ENCODE measurements at regions not wholly inside any gene's neighbourhood (a gene's known extent, or its start where the extent isn't known, plus 50 kb on each side); places are given as distances from the start of the nearest gene placed in this dataset.

GRCh38 chr2:16860627-16861026, 195.0 kb upstream of the CYRIA start:
- Mint-ChIP-seq H3K27ac (no peak overlapping the region), H3K27me3 (ENCODE audit: low read depth in 2 of 2) (no peaks in the 10 kb centered on the region), H3K36me3 (no peaks in the 10 kb centered on the region), H3K4me3 (no peak overlapping the region), H3K9me3 (peaks cover 2 to 3% of the 10 kb centered on the region in 2 donors), H3K4me1 (no peaks in the 10 kb centered on the region)
- ATAC-seq (no peak), DNase-seq (no peak)
- Histone ChIP-seq H3K4me3 (ENCODE audit: low read length) (no peak overlapping the region), H3K4me1 (ENCODE audit: control insufficient read depth, insufficient read depth, low read length) (no peaks in the 10 kb centered on the region), H3K36me3 (ENCODE audit: control insufficient read depth, insufficient read depth, low read length) (no peaks in the 10 kb centered on the region), H3K27ac (ENCODE audit: low read length) (no peak overlapping the region), H3K27me3 (ENCODE audit: control insufficient read depth, insufficient read depth, low read length) (no peaks in the 10 kb centered on the region), H3K9me3 (ENCODE audit: control insufficient read depth, insufficient read depth, low read length) (no peaks in the 10 kb centered on the region)
- no peak for TF ChIP-seq CTCF (IDR thresholded peaks at IDR 0.05)
- WGBS (ENCODE audit: insufficient coverage): no CpG with 5 or more reads among the region's 1 CpG
- intact Hi-C loops (cut with micrococcal nuclease): no loop called here

DNA sequence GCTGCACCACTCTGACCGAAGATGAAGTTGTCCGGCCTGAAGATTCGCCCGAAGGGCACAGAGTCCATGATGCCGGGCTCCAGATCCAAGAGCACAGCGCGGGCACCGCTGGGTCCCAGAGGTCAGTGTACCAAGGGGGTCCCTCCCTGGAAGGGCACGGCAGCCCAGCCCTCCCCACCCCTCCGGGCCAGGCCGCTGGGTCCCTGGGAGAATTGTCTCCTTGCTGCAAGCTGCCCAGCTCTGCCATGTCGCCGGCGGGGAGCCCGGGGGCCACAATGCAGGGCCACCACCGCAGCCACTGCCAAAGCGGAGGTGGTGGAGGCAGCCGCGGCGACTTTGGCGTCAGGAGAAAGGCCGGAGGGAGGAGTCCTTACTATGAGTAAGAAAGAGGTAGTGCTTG, 189.5 kb upstream of the CYRIA start:
- H3K9me3 ChIP-seq (ENCODE audit: control insufficient read depth, insufficient read depth, low read length): no peaks in the 10 kb centered on the region
- H3K27ac ChIP-seq (ENCODE audit: low read length): no peak overlapping the region
- no peak overlapping the region for H3K4me3 Mint-ChIP-seq
- H3K36me3 ChIP-seq (ENCODE audit: control insufficient read depth, insufficient read depth, low read length): no peaks in the 10 kb centered on the region
- intact Hi-C loops (cut with micrococcal nuclease): no loop called here
- no peak overlapping the region for H3K4me3 ChIP-seq (ENCODE audit: low read length)
- no peaks in the 10 kb centered on the region for H3K4me1 ChIP-seq (ENCODE audit: control insufficient read depth, insufficient read depth, low read length)
- no peak for DNase-seq
- ATAC-seq: no peak
- no peaks in the 10 kb centered on the region for H3K36me3 Mint-ChIP-seq
- no peak for TF ChIP-seq CTCF (IDR thresholded peaks at IDR 0.05)
- no peaks in the 10 kb centered on the region for H3K4me1 Mint-ChIP-seq
- peaks cover 0 to 3% of the 10 kb centered on the region in 2 donors for H3K9me3 Mint-ChIP-seq
- H3K27me3 Mint-ChIP-seq (ENCODE audit: low read depth in 2 of 2): no peaks in the 10 kb centered on the region
- WGBS (ENCODE audit: insufficient coverage): 95% methylated on average over 22 of the region's 22 CpGs
- no peak overlapping the region for H3K27ac Mint-ChIP-seq
- no peaks in the 10 kb centered on the region for H3K27me3 ChIP-seq (ENCODE audit: control insufficient read depth, insufficient read depth, low read length)

- no peak for TF ChIP-seq CTCF (IDR thresholded peaks at IDR 0.05)
- ATAC-seq (no peak), DNase-seq (no peak)
- no peaks in the 10 kb centered on the region for H3K36me3 ChIP-seq (ENCODE audit: control insufficient read depth, insufficient read depth, low read length)
- no peak overlapping the region for H3K4me3 ChIP-seq (ENCODE audit: low read length)
- no peaks in the 10 kb centered on the region for H3K27me3 Mint-ChIP-seq (ENCODE audit: low read depth in 2 of 2)
- H3K9me3 Mint-ChIP-seq: no peaks in the 10 kb centered on the region
- no peaks in the 10 kb centered on the region for H3K36me3 Mint-ChIP-seq
- no peak overlapping the region for H3K4me3 Mint-ChIP-seq
- H3K27me3 ChIP-seq (ENCODE audit: control insufficient read depth, insufficient read depth, low read length): no peaks in the 10 kb centered on the region
- no peaks in the 10 kb centered on the region for H3K9me3 ChIP-seq (ENCODE audit: control insufficient read depth, insufficient read depth, low read length)
- WGBS (ENCODE audit: insufficient coverage): 93% methylated on average over 3 of the region's 4 CpGs
- no peak overlapping the region for H3K27ac ChIP-seq (ENCODE audit: low read length)
- no peaks in the 10 kb centered on the region for H3K4me1 ChIP-seq (ENCODE audit: control insufficient read depth, insufficient read depth, low read length)
- H3K4me1 Mint-ChIP-seq: no peaks in the 10 kb centered on the region
- H3K27ac Mint-ChIP-seq: no peak overlapping the region
- intact Hi-C loops (cut with micrococcal nuclease): no loop called here
These were observed 187.5 kb upstream of the CYRIA start for GRCh38 chr2:16853088-16853487.

- Histone ChIP-seq H3K27me3 (ENCODE audit: control insufficient read depth, insufficient read depth, low read length) (no peaks in the 10 kb centered on the region), H3K36me3 (ENCODE audit: control insufficient read depth, insufficient read depth, low read length) (no peaks in the 10 kb centered on the region), H3K27ac (ENCODE audit: low read length) (no peak overlapping the region), H3K4me1 (ENCODE audit: control insufficient read depth, insufficient read depth, low read length) (no peaks in the 10 kb centered on the region), H3K4me3 (ENCODE audit: low read length) (no peak overlapping the region), H3K9me3 (ENCODE audit: control insufficient read depth, insufficient read depth, low read length) (no peaks in the 10 kb centered on the region)
- H3K27me3 Mint-ChIP-seq (ENCODE audit: low read depth in 2 of 2): no peaks in the 10 kb centered on the region
- 100% methylated on average over 2 of the region's 2 CpGs for WGBS (ENCODE audit: insufficient coverage)
- H3K36me3 Mint-ChIP-seq: no peaks in the 10 kb centered on the region
- ATAC-seq: no peak
- H3K4me3 Mint-ChIP-seq: no peak overlapping the region
- H3K9me3 Mint-ChIP-seq: no peaks in the 10 kb centered on the region
- no peak overlapping the region for H3K27ac Mint-ChIP-seq
- intact Hi-C loops (cut with micrococcal nuclease): no loop called here
- H3K4me1 Mint-ChIP-seq: no peaks in the 10 kb centered on the region
- DNase-seq: no peak
- TF ChIP-seq CTCF (IDR thresholded peaks at IDR 0.05): no peak
These were observed 187.0 kb upstream of the CYRIA start for GRCh38 chr2:16852651-16853050.
